Neuronal stem cell (in vitro differentiated cells): ENCODE measurements at regions not wholly inside any gene's neighbourhood (a gene's known extent, or its start where the extent isn't known, plus 50 kb on each side); places are given as distances from the start of the nearest gene placed in this dataset.
"Not testable (repeated sequence)": the region's sequence is repeated elsewhere in the genome, so short reads cannot be mapped to it uniquely, and the experiment has no call there.

Experiments
- DNase-seq: peaks from one replicate; pipeline ENCODE4 v3.0.0-alpha.2; 2013; ENCODE audit warnings: low spot score
- H2AFZ ChIP-seq: one replicate; pipeline ENCODE4 v1.6.1; 2013; ENCODE audit warnings: mild to moderate bottlenecking, low read length, inconsistent platforms
- H2AK5ac ChIP-seq: 2 replicates; pipeline ENCODE4 v1.6.1; 2013; ENCODE audit warnings: low read depth, mild to moderate bottlenecking, inconsistent platforms, low read length, moderate library complexity, mixed read lengths
- H2BK120ac ChIP-seq: 2 replicates; pipeline ENCODE4 v1.6.1; 2013; ENCODE audit warnings: low read depth, mild to moderate bottlenecking, inconsistent platforms, low read length, moderate library complexity, mixed read lengths
- H2BK12ac ChIP-seq: one replicate; pipeline ENCODE4 v1.6.1; 2013; ENCODE audit warnings: low read length, inconsistent platforms
- H2BK15ac ChIP-seq: 2 replicates; pipeline ENCODE4 v1.6.1; 2013; ENCODE audit warnings: mild to moderate bottlenecking, low read length, inconsistent platforms, mixed read lengths
- H2BK5ac ChIP-seq: one replicate; pipeline ENCODE4 v1.6.1; 2013; ENCODE audit warnings: inconsistent platforms, mild to moderate bottlenecking, low read length, moderate library complexity
- H3K14ac ChIP-seq: one replicate; pipeline ENCODE4 v1.6.1; 2013; ENCODE audit warnings: low read length, inconsistent platforms
- H3K18ac ChIP-seq: 2 replicates; pipeline ENCODE4 v1.6.1; 2013; ENCODE audit warnings: low read length, inconsistent platforms
- H3K23ac ChIP-seq: 2 replicates; pipeline ENCODE4 v1.6.1; 2013; ENCODE audit warnings: low read depth, mild to moderate bottlenecking, mixed read lengths, low read length, inconsistent platforms; ENCODE audit not compliant: poor library complexity
- H3K27ac ChIP-seq: replicated peaks from 3 replicates; pipeline ENCODE4 v1.5.1; 2013; ENCODE audit warnings: low read length, inconsistent platforms
- H3K27me3 ChIP-seq, 3 experiments: 2 replicates each; pipeline ENCODE4 v1.6.1; 2013; ENCODE audit warnings: low read length in 3 of 3, mild to moderate bottlenecking in 2 of 3, inconsistent platforms in 1 of 3, low read depth in 1 of 3, mixed read lengths in 1 of 3, moderate library complexity in 1 of 3; ENCODE audit not compliant: control insufficient read depth in 3 of 3, insufficient read depth in 3 of 3
- H3K36me3 ChIP-seq, 2 donors: replicated peaks in 1 of 2; 2 replicates each; pipeline ENCODE4 v1.6.1; 2013; ENCODE audit warnings: low read length in 2 of 2; ENCODE audit not compliant: control insufficient read depth in 2 of 2, insufficient read depth in 2 of 2
- H3K4ac ChIP-seq: 2 replicates; pipeline ENCODE4 v1.6.1; 2013; ENCODE audit warnings: inconsistent platforms, mild to moderate bottlenecking, low read length, moderate library complexity
- H3K4me1 ChIP-seq, 2 donors: 1 replicate in 1 of 2; 2 replicates in 1 of 2; pipeline ENCODE4 v1.6.1; 2013; ENCODE audit warnings: low read length in 2 of 2, low read depth in 1 of 2; ENCODE audit not compliant: control insufficient read depth in 2 of 2, insufficient read depth in 1 of 2
- H3K4me2 ChIP-seq: one replicate; pipeline ENCODE4 v1.6.1; 2013; ENCODE audit warnings: mild to moderate bottlenecking, low read length, inconsistent platforms; ENCODE audit not compliant: insufficient read depth, poor library complexity, severe bottlenecking
- H3K4me3 ChIP-seq, 2 donors: 2 replicates each; pipeline ENCODE4 v1.5.1; 2013; ENCODE audit warnings: low read length in 2 of 2, mild to moderate bottlenecking in 2 of 2, inconsistent platforms in 1 of 2, moderate library complexity in 1 of 2
- H3K79me1 ChIP-seq: one replicate; pipeline ENCODE4 v1.6.1; 2013; ENCODE audit warnings: low read depth, mild to moderate bottlenecking, inconsistent platforms, low read length, moderate library complexity
- H3K9ac ChIP-seq: one replicate; pipeline ENCODE4 v1.6.1; 2013; ENCODE audit warnings: mild to moderate bottlenecking, low read depth, low read length, inconsistent platforms; ENCODE audit not compliant: poor library complexity
- H3K9me3 ChIP-seq, 2 donors: replicated peaks in 1 of 2; 2 replicates each; pipeline versions ENCODE3 to v1.6.1; 2013; ENCODE audit warnings: low read length in 2 of 2, mild to moderate bottlenecking in 2 of 2, inconsistent platforms in 1 of 2, low read depth in 1 of 2, mixed read lengths in 1 of 2, moderate library complexity in 1 of 2; ENCODE audit not compliant: control insufficient read depth in 2 of 2, insufficient read depth in 1 of 2
- H4K8ac ChIP-seq: one replicate; pipeline ENCODE4 v1.6.1; 2013; ENCODE audit warnings: low read depth, mild to moderate bottlenecking, inconsistent platforms, low read length, moderate library complexity
- H4K91ac ChIP-seq: one replicate; pipeline ENCODE4 v1.6.1; 2013; ENCODE audit warnings: low read length, low read depth, mild to moderate bottlenecking, inconsistent platforms; ENCODE audit not compliant: poor library complexity
- WGBS, 2 donors: extraction: QIAGEN DNeasy Blood & Tissue Kit; methylation state at CpG; one replicate each; pipeline ENCODE4 v1.1.7; 2013; ENCODE audit warnings: missing lambda C conversion rate in 2 of 2, mixed read lengths in 1 of 2; ENCODE audit not compliant: insufficient read length in 2 of 2, insufficient replicate concordance in 1 of 2; ENCODE audit errors: extremely low coverage in 2 of 2; 5-methylcytosine and 5-hydroxymethylcytosine counted together

DNA sequence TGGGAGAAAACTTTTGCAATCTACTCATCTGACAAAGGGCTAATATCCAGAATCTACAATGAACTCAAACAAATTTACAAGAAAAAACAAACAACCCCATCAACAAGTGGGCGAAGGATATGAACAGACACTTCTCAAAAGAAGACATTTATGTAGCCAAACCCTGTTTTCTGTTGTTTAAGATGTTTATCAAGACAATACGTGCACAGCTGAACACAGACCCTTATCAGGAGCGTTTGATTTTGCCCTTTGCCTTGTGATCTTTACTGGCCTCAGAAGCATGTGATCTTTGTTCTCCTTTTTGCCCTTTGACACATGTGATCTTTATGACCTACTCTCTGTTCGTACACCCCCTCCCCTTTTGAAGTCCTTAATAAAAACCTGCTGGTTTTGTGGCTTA is 83.7 kb downstream of the VCAM1 start:
- not testable (repeated sequence) for H2AFZ ChIP-seq, H3K9me3 ChIP-seq, H4K91ac ChIP-seq, H3K9ac ChIP-seq, H3K36me3 ChIP-seq, H3K4me2 ChIP-seq, H2BK15ac ChIP-seq, DNase-seq, H2AK5ac ChIP-seq, H3K4me1 ChIP-seq, H3K27me3 ChIP-seq, H3K4me3 ChIP-seq, H3K18ac ChIP-seq, H3K27ac ChIP-seq, H2BK12ac ChIP-seq, H2BK120ac ChIP-seq, H4K8ac ChIP-seq, H3K14ac ChIP-seq, H2BK5ac ChIP-seq, H3K79me1 ChIP-seq, H3K23ac ChIP-seq, H3K4ac ChIP-seq
- WGBS, 2 donors: no CpG with 5 or more reads among the region's 4 CpGs

DNA sequence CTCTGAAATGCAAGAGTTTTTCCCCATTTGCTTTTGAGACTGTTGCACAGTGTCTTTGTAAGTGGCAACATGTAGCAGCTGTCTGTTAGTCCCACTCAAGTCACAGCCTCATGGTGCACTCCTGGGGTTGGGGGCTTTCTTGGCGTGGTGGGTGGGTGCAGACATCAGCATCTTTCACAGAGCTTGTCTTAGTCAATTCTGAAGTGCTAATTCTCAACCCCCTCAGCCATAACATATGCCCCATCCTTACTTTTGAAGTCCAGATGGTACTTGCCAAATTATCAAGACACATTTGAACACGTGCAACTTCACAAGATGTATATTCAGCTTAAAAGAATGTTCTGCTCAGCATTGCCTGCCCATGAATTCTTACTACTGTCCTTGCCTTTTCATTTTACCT is 87.1 kb downstream of the VCAM1 start:
- Histone ChIP-seq H3K4me1 (no peaks in the 10 kb centered on the region), H3K4me3 (no peak overlapping the region), H3K9me3 (no peaks in the 10 kb centered on the region), H2AK5ac (no peak overlapping the region), H3K18ac (no peak overlapping the region), H3K9ac (no peak overlapping the region), H2BK15ac (no peak overlapping the region), H3K27me3 (no peaks in the 10 kb centered on the region), H3K79me1 (no peaks in the 10 kb centered on the region), H2BK120ac (no peak overlapping the region), H2BK12ac (no peak overlapping the region), H3K4ac (no peak overlapping the region), H3K23ac (no peak overlapping the region), H3K4me2 (no peak overlapping the region), H3K14ac (no peak overlapping the region), H3K27ac (no peak overlapping the region), H2AFZ (no peak overlapping the region), H4K8ac (no peak overlapping the region), H4K91ac (no peak overlapping the region), H3K36me3 (no peaks in the 10 kb centered on the region), H2BK5ac (no peak overlapping the region)
- no CpG with 5 or more reads among the region's 2 CpGs for WGBS, 2 donors
- no peak for DNase-seq

DNA sequence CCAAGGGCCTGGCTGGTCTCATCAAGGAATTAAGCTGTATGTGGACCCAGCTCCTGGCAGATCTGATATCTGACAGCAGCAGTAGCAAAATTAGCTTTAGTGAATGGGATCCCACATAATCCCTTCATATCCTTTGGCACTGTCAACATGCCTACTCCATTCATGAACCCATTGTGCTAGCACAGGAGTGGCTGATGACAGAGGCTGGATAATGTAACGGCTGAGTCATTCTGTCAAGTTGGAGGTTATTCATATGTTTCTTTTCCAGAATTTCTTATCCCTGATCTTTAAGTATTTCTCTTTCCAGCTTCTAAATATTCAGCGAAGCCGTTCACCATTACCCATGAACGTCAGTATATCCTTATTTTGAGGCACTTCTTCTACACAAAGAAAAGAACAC is 84.3 kb downstream of the EXTL2 start:
- Histone ChIP-seq H3K36me3 (no peaks in the 10 kb centered on the region), H2BK5ac (no peak overlapping the region), H3K27ac (no peak overlapping the region), H3K9ac (no peak overlapping the region), H2BK12ac (no peak overlapping the region), H4K91ac (no peak overlapping the region), H3K4me3 (no peak overlapping the region), H3K4ac (no peak overlapping the region), H3K27me3 (no peaks in the 10 kb centered on the region), H3K4me2 (no peak overlapping the region), H3K14ac (no peak overlapping the region), H2BK120ac (no peak overlapping the region), H3K18ac (no peak overlapping the region), H2BK15ac (no peak overlapping the region), H3K9me3 (no peaks in the 10 kb centered on the region), H2AFZ (no peak overlapping the region), H4K8ac (no peak overlapping the region), H3K23ac (no peak overlapping the region), H3K79me1 (no peaks in the 10 kb centered on the region), H2AK5ac (no peak overlapping the region), H3K4me1 (no peaks in the 10 kb centered on the region)
- no peak for DNase-seq
- WGBS, 2 donors: no CpG with 5 or more reads among the region's 4 CpGs

DNA sequence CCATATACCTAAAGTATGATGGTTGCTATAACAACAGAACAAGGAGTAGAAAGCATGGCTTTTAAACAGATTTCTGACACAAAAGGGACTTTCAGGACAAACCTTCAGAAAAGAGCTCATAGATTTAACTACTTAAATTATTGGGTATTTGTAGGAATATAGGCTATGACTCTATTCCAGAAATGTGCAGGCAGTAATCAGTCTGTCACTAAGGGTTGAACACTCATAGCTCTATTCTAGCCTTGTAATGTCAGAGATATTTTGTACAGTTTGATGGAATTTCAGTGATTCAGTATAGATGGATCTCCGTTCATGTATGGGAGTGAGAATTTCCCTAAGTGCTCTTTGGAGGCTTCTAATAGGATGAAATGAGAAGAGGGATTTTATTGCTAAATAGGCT is 82.8 kb downstream of the EXTL2 start:
- Histone ChIP-seq H3K27ac (no peak overlapping the region), H3K9me3 (no peaks in the 10 kb centered on the region), H3K23ac (no peak overlapping the region), H3K14ac (no peak overlapping the region), H2BK5ac (no peak overlapping the region), H3K79me1 (no peaks in the 10 kb centered on the region), H3K4me1 (no peaks in the 10 kb centered on the region), H3K4me2 (no peak overlapping the region), H2BK120ac (no peak overlapping the region), H2BK12ac (no peak overlapping the region), H4K8ac (no peak overlapping the region), H3K4ac (no peak overlapping the region), H3K36me3 (no peaks in the 10 kb centered on the region), H2BK15ac (no peak overlapping the region), H3K9ac (no peak overlapping the region), H3K27me3 (no peaks in the 10 kb centered on the region), H3K4me3 (no peak overlapping the region), H4K91ac (no peak overlapping the region), H2AFZ (no peak overlapping the region), H2AK5ac (no peak overlapping the region), H3K18ac (no peak overlapping the region)
- no peak for DNase-seq
- WGBS, 2 donors: no CpG with 5 or more reads among the region's 1 CpG
